Cardiac muscle cell (in vitro differentiated cells and primary cell): ENCODE measurements at regions not wholly inside any gene's neighbourhood (a gene's known extent, or its start where the extent isn't known, plus 50 kb on each side); places are given as distances from the start of the nearest gene placed in this dataset.

ENCODE experiments used
- DNase-seq, 2 donors: peaks; one replicate each; pipeline versions ENCODE4 v3.0.0 to v3.0.0-alpha.2; 2010 to 2017; ENCODE audit warnings: low read depth in 1 of 2, low spot score in 1 of 2
- H3K27ac ChIP-seq: fragments of 200-600 bp; sonication (generic); 2 replicates; pipeline ENCODE4 v1.5.1; 2016
- H3K27me3 ChIP-seq: fragments of 200-600 bp; sonication (generic); 2 replicates; pipeline ENCODE4 v1.6.0; 2016; ENCODE audit warnings: control low read depth
- H3K36me3 ChIP-seq: fragments of 200-600 bp; sonication (generic); 2 replicates; pipeline ENCODE4 v1.5.1; 2016; ENCODE audit warnings: control low read depth
- H3K4me1 ChIP-seq: fragments of 200-600 bp; sonication (generic); 2 replicates; pipeline ENCODE4 v1.8.1; 2017; ENCODE audit warnings: low read depth, mild to moderate bottlenecking, mixed run types
- H3K4me3 ChIP-seq: fragments of 200-600 bp; sonication (generic); 2 replicates; pipeline ENCODE4 v1.5.1; 2016; ENCODE audit warnings: mild to moderate bottlenecking
- H3K9me3 ChIP-seq: fragments of 200-600 bp; sonication (generic); 2 replicates; pipeline ENCODE4 v1.5.1; 2017; ENCODE audit warnings: low read depth, mild to moderate bottlenecking, control low read depth
- TF ChIP-seq, protein P1 (sequence below): IDR thresholded peaks from 2 replicates; pipeline ENCODE4 v1.5.1; 2012; ENCODE audit warnings: low read depth, mild to moderate bottlenecking, low read length

DNA sequence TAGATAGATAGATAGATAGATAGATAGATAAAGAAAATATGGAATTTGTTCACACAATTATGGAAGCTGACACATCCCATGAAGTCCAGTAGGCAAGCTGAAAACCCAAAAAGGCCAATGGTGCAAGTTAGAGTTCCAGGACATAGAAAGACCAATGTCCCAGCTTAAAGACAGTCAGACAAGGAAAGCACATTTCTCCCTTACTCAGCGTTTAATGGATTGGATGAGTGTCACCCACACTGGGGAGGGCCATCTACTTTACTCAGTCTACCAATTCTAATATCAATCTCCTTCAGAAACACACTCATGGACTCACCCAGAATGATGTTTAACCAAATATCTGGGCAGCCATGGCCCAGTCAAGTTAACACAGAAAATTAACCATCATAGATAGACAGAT, 327.7 kb upstream of the CDH11 start:
- H3K4me3 ChIP-seq = no peak overlapping the region
- H3K27me3 ChIP-seq = no peaks in the 10 kb centered on the region
- H3K27ac ChIP-seq = no peak overlapping the region
- TF ChIP-seq, protein P1, sequence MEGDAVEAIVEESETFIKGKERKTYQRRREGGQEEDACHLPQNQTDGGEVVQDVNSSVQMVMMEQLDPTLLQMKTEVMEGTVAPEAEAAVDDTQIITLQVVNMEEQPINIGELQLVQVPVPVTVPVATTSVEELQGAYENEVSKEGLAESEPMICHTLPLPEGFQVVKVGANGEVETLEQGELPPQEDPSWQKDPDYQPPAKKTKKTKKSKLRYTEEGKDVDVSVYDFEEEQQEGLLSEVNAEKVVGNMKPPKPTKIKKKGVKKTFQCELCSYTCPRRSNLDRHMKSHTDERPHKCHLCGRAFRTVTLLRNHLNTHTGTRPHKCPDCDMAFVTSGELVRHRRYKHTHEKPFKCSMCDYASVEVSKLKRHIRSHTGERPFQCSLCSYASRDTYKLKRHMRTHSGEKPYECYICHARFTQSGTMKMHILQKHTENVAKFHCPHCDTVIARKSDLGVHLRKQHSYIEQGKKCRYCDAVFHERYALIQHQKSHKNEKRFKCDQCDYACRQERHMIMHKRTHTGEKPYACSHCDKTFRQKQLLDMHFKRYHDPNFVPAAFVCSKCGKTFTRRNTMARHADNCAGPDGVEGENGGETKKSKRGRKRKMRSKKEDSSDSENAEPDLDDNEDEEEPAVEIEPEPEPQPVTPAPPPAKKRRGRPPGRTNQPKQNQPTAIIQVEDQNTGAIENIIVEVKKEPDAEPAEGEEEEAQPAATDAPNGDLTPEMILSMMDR = no peak
- no peaks in the 10 kb centered on the region for H3K36me3 ChIP-seq
- no peaks in the 10 kb centered on the region for H3K9me3 ChIP-seq
- DNase-seq = no peak
- H3K4me1 ChIP-seq = no peaks in the 10 kb centered on the region

DNA sequence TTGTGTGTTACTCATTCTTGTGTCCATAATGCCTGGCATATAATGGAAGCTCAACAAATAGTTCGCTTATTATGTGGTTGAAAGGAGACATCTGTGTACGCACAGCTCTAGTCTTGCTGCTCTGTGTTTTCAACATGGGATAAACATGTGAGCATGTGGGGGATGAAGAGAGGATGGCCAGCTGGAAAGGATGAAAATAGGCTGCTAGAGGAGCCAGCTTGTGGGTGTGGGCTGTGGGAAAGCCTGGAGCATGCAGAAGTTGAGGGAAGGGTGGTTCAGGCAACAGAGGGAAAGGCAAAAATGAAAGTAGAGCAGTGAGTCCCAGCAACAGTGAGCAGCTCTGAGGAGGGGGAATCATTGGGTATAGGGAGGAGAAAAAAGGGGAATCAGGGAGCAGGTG, 324.6 kb upstream of the CDH11 start:
- no peak overlapping the region for H3K4me3 ChIP-seq
- DNase-seq = no peak
- H3K36me3 ChIP-seq = no peaks in the 10 kb centered on the region
- H3K27ac ChIP-seq = no peak overlapping the region
- H3K27me3 ChIP-seq = no peaks in the 10 kb centered on the region
- TF ChIP-seq, protein P1 = no peak
- H3K9me3 ChIP-seq = no peaks in the 10 kb centered on the region
- H3K4me1 ChIP-seq = no peaks in the 10 kb centered on the region

DNA sequence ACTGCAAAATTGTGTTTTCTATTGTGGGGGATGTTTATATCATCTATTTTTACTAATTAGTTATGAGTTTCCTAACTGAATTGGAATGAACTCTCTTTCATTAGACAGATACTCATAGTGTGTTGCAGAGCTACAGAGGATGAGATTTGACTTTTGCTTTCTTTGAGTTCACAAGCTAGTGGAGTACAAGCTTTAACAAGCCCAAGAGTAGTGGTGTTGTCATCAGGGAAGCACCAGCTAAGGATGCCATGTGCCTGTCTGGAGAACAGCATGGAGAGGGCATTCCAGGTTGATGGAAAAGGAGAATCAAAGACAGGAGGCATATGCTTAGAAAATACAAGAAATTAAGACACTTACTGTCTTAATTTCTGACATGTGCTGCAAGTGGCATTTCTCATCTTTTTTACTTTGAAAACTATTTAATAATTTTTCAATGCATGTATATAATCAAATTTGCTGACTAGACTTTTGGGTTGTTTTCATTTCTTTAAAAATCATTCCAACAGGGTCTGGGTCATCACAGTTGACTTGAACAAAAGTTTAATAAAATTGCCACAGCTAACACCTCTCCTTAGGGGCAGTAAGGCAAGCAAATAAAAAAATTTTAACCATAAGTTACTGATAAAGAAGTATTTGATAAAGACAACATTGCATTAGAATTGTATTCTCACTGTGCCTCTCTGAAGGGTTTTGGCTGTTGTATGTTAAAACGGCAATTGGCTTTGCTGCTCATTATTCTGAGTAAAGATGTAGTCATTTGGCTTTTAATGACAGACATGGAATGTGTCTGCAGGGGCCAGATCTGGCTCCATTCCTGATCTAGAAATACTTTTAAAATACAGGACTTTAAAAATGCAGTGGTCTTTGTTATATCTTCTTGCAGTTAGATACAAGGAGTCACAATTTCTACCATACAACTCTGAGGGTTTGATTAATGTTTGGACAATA, 323.7 kb upstream of the CDH11 start:
- Histone ChIP-seq H3K27ac (no peak overlapping the region), H3K4me3 (no peak overlapping the region), H3K9me3 (no peaks in the 10 kb centered on the region), H3K27me3 (no peaks in the 10 kb centered on the region), H3K36me3 (no peaks in the 10 kb centered on the region), H3K4me1 (no peaks in the 10 kb centered on the region)
- DNase-seq = peak in 1 of 2 donors; percentile 7
- TF ChIP-seq, protein P1 = no peak

DNA sequence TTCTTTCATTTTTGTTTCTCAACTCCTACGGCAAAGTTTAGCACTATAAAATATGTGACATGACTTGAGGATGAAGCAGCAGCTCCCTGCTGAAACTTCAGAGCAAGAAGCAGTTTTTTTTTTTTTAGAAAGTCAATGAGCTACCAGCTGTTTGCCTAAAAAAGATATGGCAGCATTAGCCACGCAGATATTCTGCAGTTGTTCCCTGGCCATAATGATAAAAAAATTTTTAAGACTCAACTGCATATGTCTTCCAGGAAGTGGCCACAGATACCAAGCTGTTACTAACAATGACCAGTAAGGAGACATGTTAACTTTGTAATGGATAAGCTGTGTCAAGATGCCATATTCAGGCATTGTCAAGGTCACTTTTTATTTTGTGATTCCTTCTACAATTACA, 319.6 kb upstream of the CDH11 start:
- Histone ChIP-seq H3K36me3 (no peaks in the 10 kb centered on the region), H3K27ac (no peak overlapping the region), H3K27me3 (no peaks in the 10 kb centered on the region), H3K9me3 (no peaks in the 10 kb centered on the region), H3K4me1 (no peaks in the 10 kb centered on the region), H3K4me3 (no peak overlapping the region)
- TF ChIP-seq, protein P1 = no peak
- DNase-seq = no peak

DNA sequence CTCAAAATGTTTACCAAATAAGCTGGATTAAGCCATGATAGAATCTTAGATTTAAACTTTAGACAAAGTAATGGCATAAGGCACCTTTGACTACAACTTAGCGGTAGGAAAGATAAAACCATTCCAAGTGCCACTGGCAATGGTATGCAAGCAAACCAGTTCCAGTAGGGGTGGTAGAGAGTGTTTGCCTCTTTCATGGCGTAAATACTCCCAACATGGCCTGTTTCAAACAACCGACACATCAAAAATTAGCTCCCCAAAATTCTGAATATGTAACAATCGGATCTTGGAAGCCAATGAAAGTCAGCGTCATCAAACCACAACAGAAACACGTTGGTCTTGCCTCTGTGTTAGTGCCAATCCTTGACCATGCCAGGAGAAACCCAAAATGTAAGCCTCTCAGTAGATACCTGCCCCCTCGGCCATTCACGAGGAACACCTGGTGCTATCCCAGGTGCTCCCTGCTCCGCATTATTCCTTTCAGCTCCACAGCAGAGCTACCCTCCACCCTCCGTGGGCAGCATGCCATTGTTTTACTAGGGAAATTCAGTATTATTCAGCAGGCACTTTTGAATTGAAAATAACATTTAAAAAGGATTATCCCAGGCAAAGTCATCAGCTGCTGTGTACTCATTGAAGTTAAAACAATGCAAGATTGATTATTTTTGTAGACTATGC, 307.8 kb upstream of the CDH11 start:
- TF ChIP-seq, protein P1 = no peak
- no peaks in the 10 kb centered on the region for H3K36me3 ChIP-seq
- no peak overlapping the region for H3K4me3 ChIP-seq
- DNase-seq = no peak
- H3K4me1 ChIP-seq = no peaks in the 10 kb centered on the region
- H3K9me3 ChIP-seq = no peaks in the 10 kb centered on the region
- no peaks in the 10 kb centered on the region for H3K27me3 ChIP-seq
- H3K27ac ChIP-seq = no peak overlapping the region
